Thyroid gland (tissue), 4 donors: ENCODE measurements at regions not wholly inside any gene's neighbourhood (a gene's known extent, or its start where the extent isn't known, plus 50 kb on each side); places are given as distances from the start of the nearest gene placed in this dataset.

ENCODE experiments used
- POLR2A ChIP-seq, 2 donors: fragments of 450-650 bp; IDR thresholded peaks; one replicate each; pipeline ENCODE4 v1.6.1; 2017; ENCODE audit warnings: antibody characterized with exemption in 2 of 2, mild to moderate bottlenecking in 2 of 2, moderate library complexity in 1 of 2
- TF ChIP-seq, protein P1 (sequence below), 6 experiments: fragments of 200-600 bp in 3 of 6; fragments of 450-650 bp in 3 of 6; sonication (generic) in 3 of 6; IDR thresholded peaks; one replicate each; pipeline ENCODE4 v1.5.1; 2016 to 2019; ENCODE audit warnings: antibody characterized with exemption in 6 of 6, mild to moderate bottlenecking in 2 of 6, inconsistent platforms in 1 of 6, moderate library complexity in 1 of 6

DNA sequence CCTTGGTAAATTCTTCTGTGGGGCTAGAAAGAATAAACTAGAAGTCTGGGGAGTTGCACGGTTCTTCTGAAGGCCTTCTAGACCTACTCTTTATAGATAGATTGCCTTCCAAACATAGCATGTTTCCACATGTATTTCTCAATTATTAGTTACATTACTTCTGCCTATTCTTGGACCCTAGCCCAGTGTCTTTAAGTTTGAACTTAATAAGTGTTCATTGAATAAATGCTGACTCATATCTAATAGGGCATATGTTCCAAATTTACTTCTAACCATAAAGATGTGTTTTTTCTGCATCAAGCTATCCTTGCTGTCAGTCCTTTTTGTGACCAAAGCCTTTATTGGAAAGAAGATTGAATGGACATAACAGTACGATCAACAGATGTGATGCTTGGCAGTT lies 503.6 kb upstream of the ZFP42 start:
- TF ChIP-seq, protein P1, sequence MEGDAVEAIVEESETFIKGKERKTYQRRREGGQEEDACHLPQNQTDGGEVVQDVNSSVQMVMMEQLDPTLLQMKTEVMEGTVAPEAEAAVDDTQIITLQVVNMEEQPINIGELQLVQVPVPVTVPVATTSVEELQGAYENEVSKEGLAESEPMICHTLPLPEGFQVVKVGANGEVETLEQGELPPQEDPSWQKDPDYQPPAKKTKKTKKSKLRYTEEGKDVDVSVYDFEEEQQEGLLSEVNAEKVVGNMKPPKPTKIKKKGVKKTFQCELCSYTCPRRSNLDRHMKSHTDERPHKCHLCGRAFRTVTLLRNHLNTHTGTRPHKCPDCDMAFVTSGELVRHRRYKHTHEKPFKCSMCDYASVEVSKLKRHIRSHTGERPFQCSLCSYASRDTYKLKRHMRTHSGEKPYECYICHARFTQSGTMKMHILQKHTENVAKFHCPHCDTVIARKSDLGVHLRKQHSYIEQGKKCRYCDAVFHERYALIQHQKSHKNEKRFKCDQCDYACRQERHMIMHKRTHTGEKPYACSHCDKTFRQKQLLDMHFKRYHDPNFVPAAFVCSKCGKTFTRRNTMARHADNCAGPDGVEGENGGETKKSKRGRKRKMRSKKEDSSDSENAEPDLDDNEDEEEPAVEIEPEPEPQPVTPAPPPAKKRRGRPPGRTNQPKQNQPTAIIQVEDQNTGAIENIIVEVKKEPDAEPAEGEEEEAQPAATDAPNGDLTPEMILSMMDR (IDR thresholded peaks at IDR 0.05) = no peak
- no peak for TF ChIP-seq POLR2A (IDR thresholded peaks at IDR 0.05)
